Small intestine (tissue), 7 donors: ENCODE measurements at regions not wholly inside any gene's neighbourhood (a gene's known extent, or its start where the extent isn't known, plus 50 kb on each side); places are given as distances from the start of the nearest gene placed in this dataset.

Experiments
- DNase-seq, 2 donors: peaks; one replicate each; pipeline versions ENCODE4 v3.0.0 to v3.0.0-alpha.2; 2013
- FAIRE-seq: peaks from 2 replicates; lab custom pipeline; 2012; peaks lifted over from hg19 to GRCh38; lab: Jason Lieb, UNC
- H3K27ac ChIP-seq, 3 donors: one replicate each; pipeline ENCODE4 v1.5.1; 2013; ENCODE audit warnings: low read length in 2 of 3, mild to moderate bottlenecking in 2 of 3, control low read depth in 1 of 3, inconsistent platforms in 1 of 3, low read depth in 1 of 3, moderate library complexity in 1 of 3
- H3K27me3 ChIP-seq, 3 donors: one replicate each; pipeline ENCODE4 v1.6.1; 2013; ENCODE audit warnings: low read length in 3 of 3, inconsistent platforms in 1 of 3; ENCODE audit not compliant: control insufficient read depth in 3 of 3, insufficient read depth in 3 of 3
- H3K36me3 ChIP-seq, 3 donors: one replicate each; pipeline ENCODE4 v1.6.1; 2013; ENCODE audit warnings: low read length in 3 of 3, inconsistent platforms in 1 of 3, low read depth in 1 of 3, mild to moderate bottlenecking in 1 of 3, moderate library complexity in 1 of 3; ENCODE audit not compliant: control insufficient read depth in 3 of 3, insufficient read depth in 2 of 3
- H3K4me1 ChIP-seq, 3 donors: one replicate each; pipeline ENCODE4 v1.6.1; 2013; ENCODE audit warnings: low read length in 2 of 3, inconsistent platforms in 1 of 3, low read depth in 1 of 3, mild to moderate bottlenecking in 1 of 3, moderate library complexity in 1 of 3; ENCODE audit not compliant: control insufficient read depth in 3 of 3, insufficient read depth in 2 of 3
- H3K4me3 ChIP-seq, 3 donors: one replicate each; pipeline ENCODE4 v1.5.1; 2013; ENCODE audit warnings: low read length in 3 of 3, control low read depth in 1 of 3, inconsistent platforms in 1 of 3, low read depth in 1 of 3, mild to moderate bottlenecking in 1 of 3, moderate library complexity in 1 of 3
- H3K9me3 ChIP-seq, 2 donors: one replicate each; pipeline ENCODE4 v1.6.1; 2013; ENCODE audit warnings: low read depth in 1 of 2, low read length in 1 of 2; ENCODE audit not compliant: control insufficient read depth in 2 of 2, insufficient read depth in 1 of 2
- WGBS, 3 donors: extraction: QIAGEN DNeasy Blood & Tissue Kit; methylation state at CpG; one replicate each; pipeline ENCODE4 v1.1.7; 2013; 5-methylcytosine and 5-hydroxymethylcytosine counted together
- donor health status: healthy with polysubstance abuse.
- donor health status: control.
- donor health status: control.
- donor health status: Bipolar disorder and iron deficiency.
- donor health status: healthy.

- H3K36me3 ChIP-seq: no peaks in the 10 kb centered on the region
- no peak overlapping the region for H3K27ac ChIP-seq
- 24 to 50% (median 42%) methylated on average over 1 of the region's 1 CpG for WGBS, 3 donors
- H3K4me1 ChIP-seq: no peaks in the 10 kb centered on the region
- DNase-seq (no peak), FAIRE-seq (no peak)
- no peaks in the 10 kb centered on the region for H3K9me3 ChIP-seq
- no peak overlapping the region for H3K4me3 ChIP-seq
- H3K27me3 ChIP-seq: no peaks in the 10 kb centered on the region
Measured at GRCh38 chr17:13363771-13364170, 238.0 kb downstream of the HS3ST3A1 start.

- no peaks in the 10 kb centered on the region for H3K27me3 ChIP-seq
- FAIRE-seq: no peak
- DNase-seq: no peak
- no peaks in the 10 kb centered on the region for H3K9me3 ChIP-seq
- H3K36me3 ChIP-seq: no peaks in the 10 kb centered on the region
- no peak overlapping the region for H3K27ac ChIP-seq
- no peak overlapping the region for H3K4me3 ChIP-seq
- WGBS, 3 donors: 65 to 75% (median 73%) methylated on average over 9 of the region's 9 CpGs
- H3K4me1 ChIP-seq: no peaks in the 10 kb centered on the region
Measured at GRCh38 chr17:13362341-13363122, 239.2 kb downstream of the HS3ST3A1 start.

GRCh38 chr17:13359774-13360173 lies 242.0 kb downstream of the HS3ST3A1 start:
- FAIRE-seq: no peak

GRCh38 chr17:13355054-13355453 lies 246.7 kb downstream of the HS3ST3A1 start:
- Histone ChIP-seq H3K4me3 (no peak overlapping the region), H3K27me3 (no peaks in the 10 kb centered on the region), H3K4me1 (no peaks in the 10 kb centered on the region), H3K36me3 (no peaks in the 10 kb centered on the region), H3K9me3 (no peaks in the 10 kb centered on the region), H3K27ac (no peak overlapping the region)
- 20 to 72% (median 55%) methylated on average over 1 of the region's 1 CpG for WGBS, 3 donors
- DNase-seq (no peak), FAIRE-seq (no peak)

More at GRCh38 chr17:13359774-13360173, 242.0 kb downstream of the HS3ST3A1 start:
- H3K36me3 ChIP-seq: no peaks in the 10 kb centered on the region
- H3K9me3 ChIP-seq: no peaks in the 10 kb centered on the region
- DNase-seq: no peak
- H3K27ac ChIP-seq: no peak overlapping the region
- H3K4me3 ChIP-seq: no peak overlapping the region
- no peaks in the 10 kb centered on the region for H3K27me3 ChIP-seq
- no peaks in the 10 kb centered on the region for H3K4me1 ChIP-seq
- WGBS, 3 donors: 72 to 73% (median 73%) methylated on average over 5 of the region's 5 CpGs

- Histone ChIP-seq H3K4me1 (no peaks in the 10 kb centered on the region), H3K27me3 (no peaks in the 10 kb centered on the region), H3K36me3 (no peaks in the 10 kb centered on the region), H3K27ac (no peak overlapping the region), H3K9me3 (no peaks in the 10 kb centered on the region), H3K4me3 (no peak overlapping the region)
- DNase-seq: no peak
- FAIRE-seq: no peak
- WGBS, 3 donors: 49 to 64% (median 62%) methylated on average over 5 of the region's 5 CpGs
Measured at GRCh38 chr17:13353590-13353989, 248.1 kb downstream of the HS3ST3A1 start.

GRCh38 chr17:13352747-13353415 lies 248.8 kb downstream of the HS3ST3A1 start:
- no peak for DNase-seq
- no peaks in the 10 kb centered on the region for H3K4me1 ChIP-seq
- no peak for FAIRE-seq
- H3K36me3 ChIP-seq: no peaks in the 10 kb centered on the region
- peaks cover 0 to 3% of the 10 kb centered on the region in 2 donors for H3K9me3 ChIP-seq
- no peak overlapping the region for H3K27ac ChIP-seq
- H3K4me3 ChIP-seq: no peak overlapping the region
- WGBS, 3 donors: 73 to 79% (median 78%) methylated on average over 10 of the region's 10 CpGs
- no peaks in the 10 kb centered on the region for H3K27me3 ChIP-seq

- 52 to 80% (median 75%) methylated on average over 3 of the region's 3 CpGs for WGBS, 3 donors
Measured at GRCh38 chr17:13351046-13351445, 250.7 kb downstream of the HS3ST3A1 start.

GRCh38 chr17:13350466-13350865 lies 251.3 kb downstream of the HS3ST3A1 start:
- Histone ChIP-seq H3K27ac (no peak overlapping the region), H3K36me3 (no peaks in the 10 kb centered on the region), H3K4me1 (no peaks in the 10 kb centered on the region), H3K9me3 (peaks cover 0 to 3% of the 10 kb centered on the region in 2 donors), H3K27me3 (no peaks in the 10 kb centered on the region), H3K4me3 (no peak overlapping the region)
- FAIRE-seq: no peak
- DNase-seq: no peak
- 81 to 91% (median 90%) methylated on average over 9 of the region's 9 CpGs for WGBS, 3 donors

More at GRCh38 chr17:13351046-13351445, 250.7 kb downstream of the HS3ST3A1 start:
- DNase-seq (no peak), FAIRE-seq (no peak)
- Histone ChIP-seq H3K4me1 (no peaks in the 10 kb centered on the region), H3K36me3 (no peaks in the 10 kb centered on the region), H3K9me3 (peaks cover 0 to 3% of the 10 kb centered on the region in 2 donors), H3K4me3 (no peak overlapping the region), H3K27me3 (no peaks in the 10 kb centered on the region), H3K27ac (no peak overlapping the region)
